ENCODE measurements at regions not wholly inside any gene's neighbourhood (a gene's known extent, or its start where the extent isn't known, plus 50 kb on each side); places are given as distances from the start of the nearest gene placed in this dataset.
"Not testable (repeated sequence)": the region's sequence is repeated elsewhere in the genome, so short reads cannot be mapped to it uniquely, and the experiment has no call there.

DNA sequence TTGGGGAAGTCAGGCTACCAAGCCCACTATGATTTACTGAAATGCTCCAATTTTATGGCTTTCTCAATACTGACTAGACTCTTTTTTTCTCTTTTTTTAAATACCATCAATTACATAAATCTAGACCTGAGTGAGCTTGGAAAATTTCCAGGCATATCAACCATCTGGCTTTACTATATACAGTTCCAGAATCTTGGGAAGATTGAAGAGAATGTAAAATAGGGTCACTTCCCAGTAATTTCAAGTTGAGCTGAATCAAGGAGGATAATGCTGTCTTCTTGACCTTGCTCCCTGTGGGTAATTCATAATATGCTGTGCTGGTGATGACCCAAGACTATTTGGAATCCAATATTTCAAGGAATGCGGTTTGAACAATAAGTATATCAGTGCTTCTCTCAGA lies 108.1 kb downstream of the MAP3K21 start:
- DNase-seq: no peak

DNA sequence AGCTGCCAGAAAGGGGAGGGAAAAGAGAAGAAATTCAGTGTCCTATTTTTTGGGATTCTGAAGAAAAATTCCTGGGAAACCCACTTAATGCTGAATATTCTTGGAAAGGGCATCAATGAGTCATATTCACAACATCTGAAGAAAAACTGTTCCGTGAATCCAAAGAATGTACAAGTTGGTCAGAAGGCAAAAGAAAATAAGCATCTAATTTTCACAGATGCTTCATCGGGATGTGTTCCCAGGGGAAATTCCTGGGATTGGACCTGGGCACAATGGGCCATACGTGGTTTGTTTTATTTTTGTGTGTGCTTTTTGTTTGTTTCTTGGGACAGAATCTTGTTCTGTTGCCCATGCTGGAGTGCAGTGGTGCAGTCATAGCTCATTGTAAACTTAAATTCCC lies 112.2 kb downstream of the MAP3K21 start:
- no peak for DNase-seq

DNA sequence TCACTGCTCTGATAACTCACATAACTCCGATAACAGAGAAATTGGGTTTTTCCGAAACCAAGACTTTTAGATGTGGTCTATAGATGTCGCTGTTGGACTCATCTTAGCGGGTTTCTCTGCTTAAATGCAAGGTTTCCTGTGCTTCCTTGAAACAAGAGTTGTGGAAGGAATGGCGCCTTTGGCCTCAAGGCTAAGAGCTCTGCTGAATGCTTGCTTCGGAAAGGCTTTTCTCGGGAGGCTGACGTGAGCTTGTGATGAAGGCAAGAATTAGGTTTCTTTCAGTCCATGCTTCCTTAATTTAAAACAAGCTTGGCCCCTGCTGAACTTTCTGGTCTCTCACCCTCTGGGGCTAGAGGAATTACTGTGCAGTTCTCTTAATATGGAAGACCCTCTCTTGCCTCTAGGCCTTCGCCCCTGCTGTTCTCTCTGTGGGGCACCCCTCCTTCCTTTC lies 113.5 kb downstream of the MAP3K21 start:
- DNase-seq: peak; percentile 71

DNA sequence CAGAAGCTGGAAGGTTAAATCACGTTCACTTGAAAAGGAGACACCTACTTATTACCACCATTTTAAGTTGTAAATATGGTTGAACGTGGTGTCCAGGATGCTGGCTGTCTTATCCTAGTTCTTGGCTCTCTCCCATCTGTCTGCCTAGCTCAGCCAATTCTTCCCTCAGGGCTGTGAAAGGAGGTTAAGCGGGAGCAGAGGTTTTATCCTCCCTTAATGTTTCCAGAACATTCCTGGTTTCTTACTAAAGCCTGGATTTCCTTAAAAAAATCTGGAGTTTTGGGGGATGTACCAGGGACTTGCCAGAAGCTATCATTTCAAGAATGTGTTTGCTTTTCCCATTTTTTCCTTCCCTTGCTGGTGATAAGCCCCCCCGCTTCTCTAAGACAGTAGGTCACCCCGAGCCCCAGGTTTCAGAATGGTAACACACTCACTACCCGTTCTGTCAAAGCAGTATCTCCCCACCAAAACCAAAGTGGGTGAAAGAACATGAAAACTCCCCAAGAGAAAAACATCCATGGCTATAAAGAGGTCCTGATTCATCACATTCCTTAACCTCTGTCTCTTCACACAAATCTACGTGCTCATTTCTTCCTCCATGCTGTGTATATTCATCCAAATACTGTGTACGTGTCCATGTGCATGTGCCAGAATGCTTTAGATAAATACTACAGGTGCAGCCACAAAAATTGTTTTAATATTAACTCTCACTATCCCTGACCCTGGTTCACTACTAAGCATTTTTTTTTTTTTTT lies 114.7 kb downstream of the MAP3K21 start:
- DNase-seq: no peak

DNA sequence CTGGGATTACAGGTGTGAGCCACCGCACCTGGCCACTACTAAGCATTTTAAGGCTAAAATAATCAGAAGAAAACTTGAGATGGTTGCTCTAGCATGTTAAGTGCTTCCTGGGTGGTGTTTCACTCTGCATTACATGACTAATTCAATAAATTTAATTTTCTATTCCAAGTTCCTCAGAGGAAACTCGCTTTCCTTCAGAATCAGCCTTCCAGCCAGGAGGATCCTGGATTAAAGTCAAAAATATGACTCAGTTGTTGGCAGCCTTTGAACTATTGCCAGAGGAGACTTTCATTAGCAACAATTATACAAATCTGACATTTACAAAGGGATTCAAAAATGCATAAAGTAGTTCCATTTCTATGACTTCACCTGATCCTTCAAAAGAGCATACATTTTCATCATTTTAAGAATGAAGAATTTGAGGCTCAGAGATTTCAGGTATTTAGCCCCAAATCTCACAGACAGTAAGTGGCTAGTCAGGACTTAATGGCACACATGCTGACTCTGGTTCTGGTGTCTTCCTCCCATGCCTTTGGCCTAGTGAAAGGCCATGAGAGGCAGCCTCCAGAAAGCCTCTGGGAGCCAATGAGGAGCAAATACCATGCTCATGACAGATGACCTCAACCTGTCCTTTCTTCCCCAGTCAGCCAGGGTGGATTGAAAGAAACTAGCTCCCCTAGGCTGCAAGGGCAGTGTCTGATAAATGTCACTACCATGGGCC lies 115.7 kb downstream of the MAP3K21 start:
- DNase-seq: no peak

DNA sequence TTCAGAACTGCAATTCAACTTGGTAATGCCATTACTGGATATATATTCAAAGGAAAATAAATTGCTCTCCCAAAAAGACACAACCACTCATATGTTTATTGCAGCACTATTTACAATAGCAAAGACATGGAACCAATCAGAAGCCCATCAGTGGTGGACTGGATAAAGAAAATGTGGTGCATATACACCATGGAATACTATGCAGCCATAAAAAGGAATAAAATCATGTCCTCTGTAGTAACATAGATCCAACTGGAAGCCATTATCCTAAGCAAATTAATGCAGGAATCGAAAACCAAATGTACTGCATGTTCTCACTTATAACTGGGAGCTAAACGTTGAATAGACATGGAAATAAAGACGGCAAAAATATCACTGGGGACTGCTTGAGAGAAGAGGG lies 117.0 kb downstream of the MAP3K21 start:
- DNase-seq: no peak

DNA sequence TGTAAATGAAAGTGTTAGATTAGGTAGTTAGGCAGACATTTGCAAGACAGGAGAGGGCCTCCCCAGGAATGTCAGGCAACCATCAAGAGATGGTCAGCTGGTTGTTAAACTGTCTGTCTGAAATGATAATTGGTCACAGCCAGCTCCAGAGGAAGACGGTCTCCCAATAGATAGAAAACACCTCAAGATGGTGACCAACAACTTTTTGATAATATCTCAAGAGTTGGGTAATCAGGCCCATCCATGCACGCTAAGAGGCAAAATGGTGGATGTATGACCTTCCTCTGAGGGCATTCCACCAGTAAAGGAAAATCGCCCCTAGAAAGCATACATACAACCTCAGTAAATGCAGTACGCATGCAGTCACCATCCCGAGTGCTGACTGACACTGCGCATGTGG lies 118.2 kb downstream of the MAP3K21 start:
- DNase-seq: no peak

DNA sequence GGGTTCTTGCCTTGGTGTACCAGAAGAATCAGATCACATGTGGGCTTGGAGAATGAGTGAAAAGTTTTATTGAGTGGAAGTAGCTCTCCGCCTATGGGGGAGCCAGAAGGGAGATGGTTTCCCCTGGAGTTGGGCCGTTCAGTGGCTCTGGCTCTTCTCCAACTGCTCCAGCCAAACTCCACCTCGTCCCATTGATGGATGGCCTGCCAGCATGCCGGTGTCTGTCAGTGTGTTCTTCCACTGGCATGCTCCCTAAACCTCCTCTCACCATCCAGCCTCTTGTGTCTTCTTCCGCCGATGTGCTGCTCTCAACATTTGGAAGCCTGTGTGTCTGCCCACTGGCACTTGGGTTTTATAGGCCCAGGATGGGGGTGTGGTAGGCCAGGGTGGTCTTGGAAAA lies 119.4 kb downstream of the MAP3K21 start:
- no peak for DNase-seq

DNA sequence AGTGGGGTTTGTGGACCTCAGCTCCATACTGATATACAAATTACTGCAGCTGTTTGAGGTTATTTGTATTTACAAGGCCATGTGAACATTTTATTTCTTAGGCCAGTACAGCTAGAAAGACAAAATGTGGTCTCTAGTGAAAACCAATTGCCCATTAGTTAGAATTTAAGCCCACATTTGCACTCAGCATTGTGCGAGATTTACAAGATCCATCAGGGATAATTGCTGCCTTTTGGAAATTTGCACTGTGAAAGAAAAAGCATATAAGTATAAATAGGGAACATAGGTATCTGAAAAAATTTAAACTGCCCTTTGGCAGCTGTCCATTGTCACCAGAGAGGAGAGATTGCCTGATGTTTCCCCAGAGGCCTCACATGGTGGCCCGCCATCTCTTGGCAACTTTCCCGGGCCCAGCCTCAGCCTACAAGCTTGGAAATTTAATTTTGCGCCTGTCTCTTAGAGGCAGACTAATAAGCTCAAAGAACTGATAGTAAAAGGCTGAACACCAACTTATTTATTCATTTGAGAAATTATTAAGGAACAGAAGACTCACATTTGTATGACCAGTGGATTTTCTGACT lies 120.7 kb downstream of the MAP3K21 start:
- no peak for DNase-seq

DNA sequence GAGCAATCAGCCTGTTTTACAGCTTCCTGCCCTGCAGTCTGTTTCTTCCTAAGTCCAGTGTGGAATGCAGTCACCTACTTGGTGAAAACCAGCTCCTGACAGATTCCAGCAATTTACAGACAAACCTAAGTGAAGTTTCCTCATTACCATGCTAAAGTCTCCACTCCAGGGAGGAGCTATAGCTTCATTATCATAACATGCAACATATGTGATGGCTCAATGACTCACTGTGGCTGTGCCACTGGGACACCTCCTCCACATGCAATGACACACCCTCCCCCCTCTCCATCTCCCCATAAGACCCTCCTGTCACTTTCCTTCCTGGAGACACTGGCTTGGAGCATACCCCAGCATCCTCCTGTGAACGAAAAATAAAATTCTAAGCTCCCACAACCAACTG lies 125.2 kb downstream of the MAP3K21 start:
- DNase-seq: no peak

DNA sequence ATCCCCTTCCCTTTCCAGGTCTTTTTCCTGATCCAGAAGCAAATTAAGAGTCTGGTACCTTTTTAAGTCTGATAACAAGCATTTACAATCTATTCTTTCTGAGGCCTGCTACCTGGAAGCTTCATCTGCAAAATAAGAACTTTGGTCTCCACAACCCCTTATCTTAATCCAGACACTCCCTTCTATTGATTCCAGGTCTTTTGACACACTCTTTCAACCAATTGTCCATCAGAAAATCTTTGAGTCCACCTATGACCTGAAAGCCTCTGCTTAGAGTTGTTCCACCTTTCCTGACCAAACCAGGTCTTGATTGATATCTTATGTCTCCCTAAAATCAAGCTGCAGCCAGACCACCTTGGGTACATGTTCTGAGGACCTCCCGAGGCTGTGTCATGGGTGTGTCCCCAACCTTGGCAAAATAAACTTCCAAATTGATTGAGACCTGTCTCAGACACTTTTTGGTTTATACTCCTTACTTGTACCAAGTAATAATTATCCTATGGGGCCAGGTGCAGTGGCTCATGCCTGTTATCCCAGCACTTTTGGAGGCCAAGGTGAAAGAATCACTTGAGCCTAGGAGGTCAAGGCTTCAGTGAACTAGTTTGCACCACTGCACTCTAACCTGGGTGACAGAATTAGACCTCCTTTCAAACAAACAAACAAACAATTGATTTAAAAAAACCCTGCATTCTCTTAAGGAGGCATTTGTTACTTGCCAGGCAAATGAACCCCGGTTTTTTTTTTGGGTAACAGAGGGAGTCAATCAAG lies 126.1 kb downstream of the MAP3K21 start:
- DNase-seq: no peak

DNA sequence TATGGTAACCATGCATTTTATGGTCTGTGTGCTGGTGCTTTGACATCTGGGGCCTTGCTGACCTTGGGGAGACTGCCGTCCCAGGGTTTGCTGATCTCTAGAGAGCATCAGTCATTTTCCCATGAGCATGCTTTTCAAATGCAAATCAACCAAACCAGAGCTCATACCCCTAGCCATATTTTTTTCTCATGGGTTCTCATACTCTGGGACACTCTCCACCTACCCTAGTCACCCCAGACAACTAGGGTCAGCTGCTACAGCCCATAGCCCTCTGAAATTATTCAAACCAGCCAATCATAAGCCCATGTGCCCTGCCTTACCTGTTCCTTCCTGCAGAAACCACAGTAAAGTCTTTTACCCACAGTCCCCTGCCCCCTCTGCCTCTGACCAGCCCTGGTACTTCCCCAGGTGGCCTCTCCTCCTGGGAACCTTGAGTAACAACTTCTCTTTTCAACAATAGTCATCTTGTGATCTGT lies 132.0 kb downstream of the MAP3K21 start:
- DNase-seq: no peak

DNA sequence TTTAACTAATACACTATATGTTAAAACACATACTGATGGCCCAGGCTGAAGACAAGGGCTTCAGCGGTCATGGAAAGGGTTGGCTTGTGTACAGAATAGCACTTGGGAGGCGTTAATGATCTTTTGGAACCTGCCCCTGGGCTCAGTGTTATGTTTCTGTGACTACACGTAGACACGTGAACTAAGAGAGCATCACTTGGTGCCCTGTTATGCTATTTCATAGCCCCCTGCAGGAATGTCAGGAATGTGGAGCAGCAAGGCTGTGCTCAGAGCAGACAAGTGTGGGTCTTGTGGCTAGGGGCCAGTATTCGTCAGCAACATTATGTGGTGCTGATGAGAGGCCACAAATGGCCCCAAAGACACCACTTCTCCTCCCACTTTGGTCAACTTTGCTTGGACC lies 132.4 kb downstream of the MAP3K21 start:
- no peak for DNase-seq

DNA sequence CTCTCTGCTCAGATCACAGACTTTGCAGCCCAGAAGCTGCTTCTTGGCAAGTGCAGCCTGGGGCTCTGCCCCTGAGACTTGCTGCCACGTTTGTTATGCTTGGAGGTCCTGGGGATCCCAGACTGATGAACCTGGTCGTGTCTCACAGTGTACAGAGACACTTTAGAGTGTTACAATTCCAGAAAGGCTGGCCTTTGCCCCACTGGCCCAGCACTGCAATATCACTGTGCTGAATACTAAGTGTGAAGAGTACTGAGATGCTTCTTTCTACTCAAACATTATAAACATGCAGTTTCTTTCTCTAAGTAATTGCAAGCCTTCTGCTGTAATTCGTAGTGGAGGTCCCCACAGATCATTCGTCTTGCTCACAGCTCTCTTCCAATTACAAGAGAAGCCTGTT lies 133.2 kb downstream of the MAP3K21 start:
- DNase-seq: no peak

DNA sequence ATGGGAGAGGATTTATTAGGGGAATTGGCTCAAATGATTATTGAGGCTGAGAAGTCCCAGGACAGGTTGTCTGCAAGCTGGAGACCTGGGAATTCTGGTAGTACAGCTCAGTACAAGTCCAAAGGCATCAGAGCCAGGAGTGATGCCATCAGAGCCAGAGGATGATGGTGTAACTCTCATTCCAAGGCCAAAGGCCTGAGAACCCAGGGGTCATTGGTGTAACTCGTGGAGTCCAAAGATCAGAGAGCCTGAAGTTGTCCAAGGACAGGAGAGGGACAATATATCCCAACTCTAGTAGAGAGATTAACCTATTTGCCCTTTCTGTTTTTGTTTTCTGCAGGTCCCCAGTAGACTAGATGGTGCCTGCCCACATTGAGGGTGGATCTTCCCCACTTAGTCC lies 134.3 kb downstream of the MAP3K21 start:
- DNase-seq: no peak

DNA sequence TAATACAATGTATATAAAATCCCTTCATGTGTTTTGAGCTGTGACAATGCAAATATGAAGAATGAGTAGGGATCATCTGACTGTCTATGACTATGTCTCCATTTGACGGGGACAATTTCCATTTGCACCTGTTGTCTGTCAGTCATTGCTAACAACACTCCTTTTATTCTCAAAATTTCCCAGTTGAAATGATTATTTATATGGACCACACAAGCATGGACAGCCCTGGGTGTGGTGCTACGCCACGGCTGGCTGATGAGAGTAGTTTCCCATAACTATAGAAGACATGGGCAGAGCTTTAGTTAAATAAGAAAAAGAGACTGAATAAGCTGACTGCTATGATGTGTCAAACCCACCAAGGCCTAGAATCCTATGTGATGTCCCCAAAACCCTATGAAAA lies 135.8 kb downstream of the MAP3K21 start:
- DNase-seq: no peak

DNA sequence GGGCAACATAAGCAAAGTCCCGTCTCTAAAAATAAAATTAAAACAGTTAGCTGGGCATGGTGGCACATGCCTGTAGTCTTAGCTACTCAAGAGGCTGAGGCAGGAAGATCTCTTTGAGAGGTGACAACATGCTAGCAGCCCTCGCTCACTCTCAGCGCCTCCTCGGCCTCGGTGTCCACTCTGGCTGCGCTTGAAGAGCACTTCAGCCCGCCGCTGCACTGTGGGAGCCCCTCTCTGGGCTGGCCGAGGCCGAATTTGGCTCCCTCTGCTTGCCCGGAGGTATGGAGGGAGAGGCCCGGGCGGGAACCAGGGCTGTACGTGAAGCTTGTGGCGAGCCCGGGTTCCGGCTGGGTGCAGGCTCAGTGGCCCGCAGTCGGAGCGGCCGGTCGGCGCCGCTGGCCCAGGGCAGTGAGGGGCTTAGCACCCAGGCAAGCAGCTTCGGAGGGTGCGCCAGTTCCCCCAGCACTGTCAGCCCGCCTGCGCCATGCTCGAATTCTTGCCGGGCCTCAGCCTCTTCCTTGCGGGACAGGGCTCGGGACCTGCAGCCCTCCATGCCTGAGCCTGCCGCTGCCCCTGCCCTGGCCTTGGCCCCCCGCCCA lies 138.3 kb downstream of the MAP3K21 start:
- DNase-seq: no peak

DNA sequence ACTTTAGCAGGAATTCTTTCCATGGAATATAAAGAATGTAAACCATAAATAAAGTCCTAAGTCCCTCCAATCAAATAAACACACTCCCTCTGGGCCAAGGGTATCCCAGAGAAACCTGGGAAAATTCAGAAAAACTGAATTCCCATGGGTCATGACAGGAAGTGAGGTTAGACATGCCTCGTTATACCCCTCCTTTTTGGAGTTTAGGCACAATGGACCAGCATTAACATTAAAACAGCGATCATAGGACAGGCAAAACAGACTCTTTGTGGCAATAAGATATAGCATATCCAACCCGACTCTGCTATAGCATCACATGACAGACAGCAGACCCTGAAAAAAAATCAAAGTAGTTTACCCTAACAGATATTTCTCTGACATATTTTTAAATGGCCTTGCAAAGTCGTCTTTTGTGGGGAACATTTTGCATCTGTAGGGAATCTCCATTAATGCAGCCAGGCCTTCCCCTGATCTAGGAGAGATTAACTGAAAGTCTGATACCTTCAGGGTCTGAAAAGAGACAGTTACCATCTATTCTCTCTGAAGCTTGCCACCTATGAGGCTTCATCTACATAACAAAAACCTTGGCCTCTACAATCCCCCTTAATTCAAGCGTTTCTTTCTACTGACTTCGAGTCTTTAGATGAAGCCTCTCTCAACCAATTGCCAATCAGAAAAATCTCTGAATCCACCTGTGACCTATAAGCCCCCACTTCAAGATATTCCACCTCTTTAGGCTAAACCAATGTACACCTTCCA lies 143.0 kb upstream of the KCNK1 start:
- DNase-seq: no peak

DNA sequence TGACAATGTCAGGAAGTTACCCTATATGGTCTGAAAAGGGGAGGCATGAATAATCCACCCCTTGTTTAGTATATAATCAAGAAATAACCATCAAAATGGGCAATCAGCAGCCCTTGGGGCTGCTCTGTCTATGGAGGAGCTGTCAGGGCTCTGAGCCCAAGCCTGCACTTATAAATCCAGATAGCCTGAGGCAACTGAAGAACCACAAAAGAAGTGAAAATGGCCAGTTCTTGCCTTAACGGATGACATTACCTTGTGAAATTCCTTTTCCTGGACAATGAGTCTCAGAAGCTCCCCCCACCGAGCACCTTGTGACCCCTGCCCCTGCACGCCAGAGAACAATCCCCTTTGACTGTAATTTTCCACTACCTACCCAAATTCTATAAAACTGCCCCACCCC lies 142.1 kb upstream of the KCNK1 start:
- not testable (repeated sequence) for DNase-seq

DNA sequence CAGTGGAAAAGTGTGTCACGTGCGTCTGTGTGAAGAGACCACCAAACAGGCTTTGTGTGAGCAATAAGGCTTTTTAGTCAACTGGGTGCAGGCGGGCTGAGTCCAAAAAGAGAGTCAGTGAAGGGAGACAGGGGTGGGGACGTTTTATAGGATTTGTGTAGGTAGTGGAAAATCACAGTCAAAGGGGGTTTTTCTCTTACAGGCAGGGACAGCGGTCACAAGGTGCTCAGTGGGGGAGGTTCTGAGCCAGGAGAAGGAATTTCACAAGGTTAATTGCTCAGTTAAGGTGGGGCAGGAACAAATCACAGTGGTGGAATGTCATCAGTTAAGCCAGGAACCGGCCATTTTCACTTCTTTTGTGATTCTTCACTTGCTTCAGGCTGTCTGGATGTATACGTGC lies 141.1 kb upstream of the KCNK1 start:
- not testable (repeated sequence) for DNase-seq

DNA sequence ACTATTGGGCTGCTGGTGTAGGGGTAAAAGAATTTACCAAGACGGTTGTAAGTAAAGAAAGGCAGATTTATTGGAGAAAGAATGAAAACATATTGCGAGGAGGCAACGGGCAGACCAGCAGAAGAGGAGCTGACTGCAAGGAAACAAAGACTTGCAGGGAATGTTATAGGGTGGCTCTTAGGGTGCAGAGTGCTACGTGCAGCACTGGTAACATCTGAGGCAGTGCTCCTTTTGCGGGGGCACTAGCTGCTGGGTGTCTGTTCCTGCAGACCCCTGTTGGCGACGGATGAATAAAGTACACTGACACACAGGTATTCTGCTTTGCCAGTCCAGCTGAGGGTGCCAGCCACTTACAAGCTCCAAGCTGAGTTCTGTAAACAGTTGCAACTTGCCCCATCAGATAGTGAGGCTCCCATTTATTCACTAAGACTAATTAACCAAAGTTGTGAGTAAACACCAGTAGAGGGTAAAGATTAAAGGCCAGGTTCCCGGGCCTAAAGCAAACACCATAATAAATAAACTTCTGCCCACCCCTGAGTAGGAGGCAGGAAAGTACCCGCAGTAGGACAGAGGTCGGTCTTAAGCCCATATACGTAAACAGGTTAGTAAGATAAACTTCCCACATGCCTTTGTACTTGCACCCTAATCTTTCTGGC lies 140.2 kb upstream of the KCNK1 start:
- no peak for DNase-seq
